ENCODE measurements at regions not wholly inside any gene's neighbourhood (a gene's known extent, or its start where the extent isn't known, plus 50 kb on each side); places are given as distances from the start of the nearest gene placed in this dataset.
A peak's percentile ranks its signal among the peaks of the same experiment; 100 is the strongest.

- Mint-ChIP-seq H3K4me3 (no peak overlapping the region), H3K27me3 (ENCODE audit: low read depth) (no peaks in the 10 kb centered on the region), H3K4me1 (peaks cover 31% of the 10 kb centered on the region), H3K27ac (peak overlapping the region; percentile 6 to 61 (median 21)), H3K9me3 (no peaks in the 10 kb centered on the region), H3K36me3 (ENCODE audit: low read depth) (no peaks in the 10 kb centered on the region)
- TF ChIP-seq, protein P1, sequence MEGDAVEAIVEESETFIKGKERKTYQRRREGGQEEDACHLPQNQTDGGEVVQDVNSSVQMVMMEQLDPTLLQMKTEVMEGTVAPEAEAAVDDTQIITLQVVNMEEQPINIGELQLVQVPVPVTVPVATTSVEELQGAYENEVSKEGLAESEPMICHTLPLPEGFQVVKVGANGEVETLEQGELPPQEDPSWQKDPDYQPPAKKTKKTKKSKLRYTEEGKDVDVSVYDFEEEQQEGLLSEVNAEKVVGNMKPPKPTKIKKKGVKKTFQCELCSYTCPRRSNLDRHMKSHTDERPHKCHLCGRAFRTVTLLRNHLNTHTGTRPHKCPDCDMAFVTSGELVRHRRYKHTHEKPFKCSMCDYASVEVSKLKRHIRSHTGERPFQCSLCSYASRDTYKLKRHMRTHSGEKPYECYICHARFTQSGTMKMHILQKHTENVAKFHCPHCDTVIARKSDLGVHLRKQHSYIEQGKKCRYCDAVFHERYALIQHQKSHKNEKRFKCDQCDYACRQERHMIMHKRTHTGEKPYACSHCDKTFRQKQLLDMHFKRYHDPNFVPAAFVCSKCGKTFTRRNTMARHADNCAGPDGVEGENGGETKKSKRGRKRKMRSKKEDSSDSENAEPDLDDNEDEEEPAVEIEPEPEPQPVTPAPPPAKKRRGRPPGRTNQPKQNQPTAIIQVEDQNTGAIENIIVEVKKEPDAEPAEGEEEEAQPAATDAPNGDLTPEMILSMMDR (IDR thresholded peaks at IDR 0.05; ENCODE audit: unreplicated experiment in 3 of 3), result no peak
Observed at GRCh38 chr2:145026456-145027455, 506.8 kb upstream of the ZEB2 start.

- H3K27ac Mint-ChIP-seq, result no peak overlapping the region
- TF ChIP-seq, protein P1 (IDR thresholded peaks at IDR 0.05; ENCODE audit: unreplicated experiment in 3 of 3), result no peak
- H3K27me3 Mint-ChIP-seq (ENCODE audit: low read depth), result no peaks in the 10 kb centered on the region
- H3K9me3 Mint-ChIP-seq, result no peaks in the 10 kb centered on the region
- H3K36me3 Mint-ChIP-seq (ENCODE audit: low read depth), result no peaks in the 10 kb centered on the region
- no peak overlapping the region for H3K4me3 Mint-ChIP-seq
- H3K4me1 Mint-ChIP-seq, result peaks cover 37% of the 10 kb centered on the region
Observed at GRCh38 chr2:145025382-145025781, 505.5 kb upstream of the ZEB2 start.

DNA sequence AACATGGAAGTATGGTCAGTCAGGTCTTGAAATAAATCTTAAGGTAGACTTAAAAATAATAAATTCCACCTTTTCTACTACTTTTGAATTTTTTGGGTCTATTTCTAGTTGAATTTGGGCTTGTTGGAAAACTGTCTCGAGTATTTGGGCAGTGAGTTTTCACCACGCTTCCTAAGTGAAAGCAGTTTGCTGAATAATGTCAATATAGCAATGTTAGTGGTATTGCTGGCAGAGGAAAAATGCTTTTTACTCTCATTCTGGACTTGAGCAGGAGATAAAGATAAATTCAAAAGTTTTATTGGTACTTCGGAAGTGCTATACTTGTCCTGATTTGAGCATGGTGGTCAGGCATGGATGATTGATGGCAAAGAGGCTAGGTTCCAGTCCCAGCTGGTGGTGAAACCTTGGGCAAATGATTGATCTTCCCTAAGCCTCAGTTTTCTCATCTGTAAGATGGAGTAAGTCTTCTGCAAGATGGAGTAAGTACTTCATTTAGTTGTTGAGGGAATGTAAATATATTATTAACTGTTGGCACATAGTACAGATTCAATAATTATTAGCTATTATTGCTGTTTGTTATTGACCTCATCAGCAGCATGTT lies 503.5 kb upstream of the ZEB2 start:
- Mint-ChIP-seq H3K27ac (peak overlapping the region; percentile 2 to 28 (median 14)), H3K27me3 (ENCODE audit: low read depth) (no peaks in the 10 kb centered on the region), H3K36me3 (ENCODE audit: low read depth) (no peaks in the 10 kb centered on the region), H3K4me3 (no peak overlapping the region), H3K9me3 (no peaks in the 10 kb centered on the region), H3K4me1 (peaks cover 37% of the 10 kb centered on the region)
- TF ChIP-seq, protein P1 (IDR thresholded peaks at IDR 0.05; ENCODE audit: unreplicated experiment in 3 of 3), result no peak

DNA sequence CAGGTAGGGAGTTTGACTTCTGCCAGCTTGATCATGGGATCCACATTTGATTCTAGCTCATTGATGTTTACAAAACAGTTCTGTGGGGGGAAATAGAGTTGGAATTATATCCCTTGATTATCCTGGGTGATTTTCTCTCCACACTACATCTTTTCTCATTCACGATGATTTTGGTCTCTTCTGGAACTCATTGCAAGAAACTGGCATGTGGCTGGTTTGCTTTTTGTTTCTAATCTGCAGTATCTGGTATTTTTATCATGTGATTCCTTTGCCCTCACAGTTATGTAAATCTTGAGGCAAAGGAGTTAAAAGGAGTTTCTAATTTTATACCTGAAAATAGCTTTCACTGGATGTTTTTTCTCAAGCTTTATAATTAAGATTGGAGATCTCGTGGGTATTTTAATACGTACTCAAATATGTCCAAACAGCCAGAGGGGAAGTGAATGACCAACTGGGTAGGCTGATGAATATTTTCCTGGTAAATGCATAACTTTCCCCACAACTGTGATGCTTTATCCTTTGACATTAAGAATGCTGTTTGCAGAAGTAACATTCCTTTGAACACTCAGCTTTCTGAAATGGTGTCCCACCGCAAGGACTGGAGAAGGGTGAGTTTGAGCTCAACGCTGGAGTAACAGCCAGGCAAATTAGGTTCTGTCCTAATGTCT lies 502.9 kb upstream of the ZEB2 start:
- H3K4me1 Mint-ChIP-seq, result peaks cover 30% of the 10 kb centered on the region
- no peaks in the 10 kb centered on the region for H3K9me3 Mint-ChIP-seq
- no peak overlapping the region for H3K4me3 Mint-ChIP-seq
- H3K27me3 Mint-ChIP-seq (ENCODE audit: low read depth), result no peaks in the 10 kb centered on the region
- TF ChIP-seq, protein P1 (IDR thresholded peaks at IDR 0.05; ENCODE audit: unreplicated experiment in 3 of 3), result no peak
- H3K27ac Mint-ChIP-seq, result peak overlapping the region; percentile 2 to 28 (median 14)
- no peaks in the 10 kb centered on the region for H3K36me3 Mint-ChIP-seq (ENCODE audit: low read depth)

GRCh38 chr2:145021962-145022665 lies 502.2 kb upstream of the ZEB2 start:
- Mint-ChIP-seq H3K27ac (peak overlapping the region; percentile 28 to 33 (median 31)), H3K4me1 (peaks cover 27% of the 10 kb centered on the region), H3K36me3 (ENCODE audit: low read depth) (no peaks in the 10 kb centered on the region), H3K4me3 (no peak overlapping the region), H3K27me3 (ENCODE audit: low read depth) (no peaks in the 10 kb centered on the region), H3K9me3 (no peaks in the 10 kb centered on the region)
- TF ChIP-seq, protein P1 (IDR thresholded peaks at IDR 0.05; ENCODE audit: unreplicated experiment in 3 of 3), result no peak
